Activated CD8-positive, alpha-beta memory T cell treated with anti-CD3 and anti-CD28 coated beads for 36 hours (primary cell): ENCODE measurements at regions not wholly inside any gene's neighbourhood (a gene's known extent, or its start where the extent isn't known, plus 50 kb on each side); places are given as distances from the start of the nearest gene placed in this dataset.
"Not testable (repeated sequence)": the region's sequence is repeated elsewhere in the genome, so short reads cannot be mapped to it uniquely, and the experiment has no call there.

ENCODE experiments used
- CTCF ChIA-PET: fragments of 350-600 bp; sonication (Branson Sonifier 250); formaldehyde crosslinking; loops from one replicate; lab custom pipeline; 2021; ENCODE audit warnings: antibody characterized with exemption; lab: Charles Lee
- POLR2A ChIA-PET: fragments of 350-600 bp; sonication (Branson Sonifier 250); formaldehyde crosslinking; loops from one replicate; lab custom pipeline; 2021; ENCODE audit warnings: antibody characterized with exemption; lab: Charles Lee

DNA sequence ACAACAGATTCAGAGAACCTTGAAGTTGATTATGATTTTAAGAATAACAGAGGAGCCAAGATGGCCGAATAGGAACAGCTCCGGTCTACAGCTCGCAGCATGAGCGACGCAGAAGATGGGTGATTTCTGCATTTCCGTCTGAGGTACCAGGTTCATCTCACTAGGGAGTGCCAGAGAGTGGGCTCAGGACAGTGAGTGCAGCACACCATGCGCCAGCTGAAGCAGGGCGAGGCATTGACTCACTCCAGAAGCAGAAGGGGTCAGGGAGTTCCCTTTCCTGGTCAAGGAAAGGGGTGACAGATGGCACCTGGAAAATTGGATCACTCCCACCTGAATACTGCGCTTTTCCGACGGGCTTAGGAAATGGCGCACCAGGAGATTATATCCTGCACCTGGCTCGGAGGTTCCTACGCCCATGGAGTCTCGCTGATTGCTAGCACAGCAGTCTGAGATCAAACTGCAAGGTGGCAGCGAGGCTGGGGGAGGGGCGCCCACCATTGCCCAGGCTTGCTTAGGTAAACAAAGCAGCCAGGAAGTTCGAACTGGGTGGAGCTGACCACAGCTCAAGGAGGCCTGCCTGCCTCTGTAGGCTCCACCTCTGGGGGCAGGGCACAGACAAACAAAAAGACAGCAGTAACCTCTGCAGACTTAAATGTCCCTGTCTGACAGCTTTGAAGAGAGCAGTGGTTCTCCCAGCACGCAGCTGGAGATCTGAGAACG, 670.2 kb downstream of the XIRP2 start:
- CTCF ChIA-PET, POLR2A ChIA-PET: not testable (repeated sequence)

DNA sequence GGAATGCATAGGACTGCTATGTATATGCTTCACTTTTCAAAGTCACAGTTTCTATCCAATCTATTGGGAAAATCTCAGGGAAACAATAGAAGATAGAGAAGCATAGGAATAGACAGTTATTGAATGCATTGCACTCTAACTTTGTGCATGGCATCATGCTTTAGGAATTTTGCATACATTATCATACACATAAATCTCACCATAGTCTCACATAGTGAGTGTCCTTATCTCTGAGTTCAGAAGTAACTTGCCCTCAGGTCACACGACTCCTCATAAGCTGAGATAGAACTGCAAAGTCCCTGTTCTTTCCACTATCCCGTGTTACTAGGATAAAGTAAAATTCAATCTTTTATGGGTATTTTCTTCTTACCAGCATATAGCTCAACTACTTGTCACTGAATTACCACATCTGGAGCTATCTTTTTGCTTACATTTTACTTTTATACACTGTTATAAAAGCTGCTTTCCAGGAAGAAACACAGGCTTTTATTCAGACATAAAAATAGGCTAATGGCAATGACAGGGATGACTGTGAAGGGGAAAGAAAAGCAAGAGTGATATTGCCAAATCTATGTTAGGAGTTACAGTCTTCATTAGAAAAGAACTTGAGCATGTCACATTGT, 666.9 kb downstream of the XIRP2 start:
- ChIA-PET CTCF (no interaction called here), POLR2A (no interaction called here)

DNA sequence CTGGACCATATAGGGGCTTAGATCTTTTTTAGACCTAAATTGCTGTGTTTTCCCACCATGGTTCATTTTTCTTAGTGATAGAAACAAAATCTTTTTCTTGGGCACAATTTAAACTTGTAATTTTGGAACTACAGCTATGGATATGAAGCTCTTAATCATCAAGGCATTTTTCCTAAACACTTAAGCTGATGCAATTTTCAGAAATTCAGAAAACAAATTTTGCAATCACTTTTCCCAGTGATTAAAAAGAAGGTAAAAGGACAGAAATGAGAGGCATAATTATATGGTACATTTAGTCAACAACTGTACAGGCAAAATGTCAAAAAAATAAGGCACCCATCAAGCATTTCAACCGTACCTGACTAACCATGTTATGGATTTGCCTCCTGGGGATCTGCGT, 665.4 kb downstream of the XIRP2 start:
- ChIA-PET CTCF (no interaction called here), POLR2A (no interaction called here)

DNA sequence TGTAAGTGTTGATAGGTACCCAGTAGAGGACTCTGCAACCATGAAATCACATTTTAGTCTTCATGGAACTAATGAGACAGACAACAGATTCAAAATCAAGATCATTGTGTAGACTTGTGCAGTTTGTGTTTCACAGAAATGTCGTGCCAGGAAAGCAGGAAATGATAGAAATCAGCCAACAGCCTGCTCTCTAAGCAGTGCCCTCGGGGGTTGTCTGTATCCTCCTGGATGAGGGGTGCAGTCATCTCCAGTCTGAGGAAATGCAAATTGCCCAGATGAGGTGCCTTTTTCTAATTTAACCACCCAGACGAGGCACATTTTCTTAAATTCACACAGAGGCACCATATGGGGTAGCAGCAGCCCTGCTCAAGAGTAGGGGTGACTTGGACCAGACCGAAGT, 663.1 kb downstream of the XIRP2 start:
- POLR2A ChIA-PET, result no interaction called here
- CTCF ChIA-PET, result no interaction called here

DNA sequence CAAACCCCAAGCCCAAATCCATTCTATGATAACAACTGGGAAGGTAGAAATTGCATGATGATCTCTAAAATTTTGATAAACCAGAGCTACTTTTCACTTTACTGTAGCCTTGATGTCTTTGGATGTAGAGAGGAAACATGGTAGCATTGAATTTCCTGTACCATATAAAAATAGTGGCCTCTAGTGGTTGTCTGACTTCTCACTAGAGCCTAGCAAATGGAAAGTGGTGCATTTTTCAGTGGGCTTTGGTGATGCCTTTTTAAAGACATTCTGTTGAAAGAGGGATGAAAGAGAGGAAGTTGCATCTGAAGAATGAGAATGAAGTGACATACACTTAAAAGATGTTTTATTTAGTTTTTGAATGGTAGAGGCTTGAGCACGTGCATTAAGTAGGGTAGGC, 662.2 kb downstream of the XIRP2 start:
- ChIA-PET CTCF (no interaction called here), POLR2A (no interaction called here)

DNA sequence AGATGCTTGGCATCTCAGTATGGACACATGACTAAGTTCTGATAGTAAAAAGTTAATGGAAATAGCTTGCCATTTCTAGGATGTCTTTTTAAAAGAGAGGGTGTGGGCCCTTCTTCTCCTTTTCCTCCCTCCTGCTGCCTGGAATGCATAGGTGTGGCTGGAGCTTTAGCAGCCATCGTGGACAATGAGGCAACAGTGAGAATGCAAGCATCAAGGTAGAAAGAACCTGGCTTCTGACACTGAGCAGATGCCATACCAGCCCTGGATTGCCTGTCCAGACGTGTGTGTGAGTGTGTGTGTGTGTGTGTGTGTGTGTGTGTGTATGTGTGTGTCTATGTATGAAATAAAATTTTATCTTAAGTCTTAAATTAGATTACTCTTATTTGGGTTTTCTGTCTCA, 660.1 kb downstream of the XIRP2 start:
- POLR2A ChIA-PET, result no interaction called here
- CTCF ChIA-PET, result no interaction called here

DNA sequence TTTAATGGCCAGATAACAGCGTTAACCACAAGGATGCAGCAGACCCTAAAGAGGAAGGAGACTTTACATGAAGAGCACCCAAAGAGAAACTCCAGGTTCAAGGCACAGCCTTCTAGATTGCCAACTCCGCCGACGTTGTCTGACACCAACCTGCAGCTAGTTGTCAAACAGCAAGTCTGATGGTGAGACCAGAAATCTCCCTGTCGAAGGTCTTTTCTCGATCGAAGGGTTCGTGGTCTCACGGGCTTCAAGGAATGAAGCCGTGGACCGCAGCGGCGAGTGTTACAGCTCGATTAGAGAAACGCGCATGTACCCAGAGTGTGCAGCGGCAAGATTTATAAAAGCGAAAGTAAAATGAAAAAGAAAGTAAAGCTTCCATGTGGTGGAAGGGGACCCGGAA, 656.3 kb downstream of the XIRP2 start:
- ChIA-PET CTCF (no interaction called here), POLR2A (no interaction called here)

DNA sequence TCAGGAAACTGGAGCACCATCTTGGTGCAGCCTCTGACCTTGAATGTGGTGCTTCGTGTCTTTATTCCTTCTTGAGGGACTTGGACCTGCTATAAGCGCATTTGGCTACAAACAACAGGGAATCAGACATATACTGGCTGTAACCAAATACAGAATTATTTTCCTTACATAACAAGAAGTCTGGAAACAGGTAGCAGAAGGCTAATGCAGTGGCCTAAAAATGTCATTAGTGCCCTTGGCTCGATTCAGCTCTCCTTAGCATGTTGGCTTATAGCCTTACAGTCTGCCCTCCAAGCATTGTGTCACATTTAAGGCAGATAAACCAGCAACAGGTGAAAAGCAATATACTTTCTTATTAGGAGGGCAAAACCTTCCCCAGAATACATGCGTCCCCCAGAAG, 655.4 kb downstream of the XIRP2 start:
- POLR2A ChIA-PET, result no interaction called here

DNA sequence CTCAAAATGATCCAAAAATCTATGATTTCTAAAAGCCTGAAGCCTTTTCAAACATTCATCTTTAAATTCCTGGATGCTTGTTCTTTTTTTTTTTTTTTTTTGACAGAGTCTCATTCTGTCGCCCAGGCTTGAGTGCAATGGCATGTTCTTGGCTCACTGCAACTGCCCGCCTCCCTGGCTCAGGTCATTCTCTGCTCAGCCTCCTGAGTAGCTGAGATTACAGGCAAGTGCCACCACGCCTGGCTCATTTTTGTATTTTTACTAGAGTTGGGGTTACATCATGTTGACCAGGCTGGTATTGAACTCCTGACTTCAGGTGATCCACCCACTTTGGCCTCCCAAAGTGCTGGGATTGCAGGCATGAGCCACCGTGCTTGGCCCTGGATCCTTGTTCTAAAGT, 649.5 kb downstream of the XIRP2 start:
- ChIA-PET CTCF (no interaction called here), POLR2A (no interaction called here)

More for the DNA sequence above, 655.4 kb downstream of the XIRP2 start:
- CTCF ChIA-PET, result no interaction called here

DNA sequence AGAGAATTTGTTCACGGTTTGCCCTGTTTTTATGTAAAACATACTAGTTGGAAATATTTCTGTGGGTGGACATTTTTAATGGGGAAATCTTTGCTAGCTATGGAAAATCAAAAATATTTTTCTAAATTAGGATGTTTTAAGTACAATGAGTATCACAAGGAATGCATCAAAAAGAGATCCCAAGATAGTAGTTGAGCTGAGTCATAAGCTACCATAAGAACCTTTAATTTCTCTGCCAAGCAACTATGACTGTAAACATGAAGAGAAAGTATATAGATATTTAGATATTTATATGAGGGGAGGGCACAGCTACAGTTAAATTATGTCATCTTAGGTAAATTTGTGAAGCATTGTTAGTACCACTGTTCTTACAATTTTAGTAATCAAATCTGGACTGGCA, 646.2 kb downstream of the XIRP2 start:
- ChIA-PET CTCF (no interaction called here), POLR2A (no interaction called here)

DNA sequence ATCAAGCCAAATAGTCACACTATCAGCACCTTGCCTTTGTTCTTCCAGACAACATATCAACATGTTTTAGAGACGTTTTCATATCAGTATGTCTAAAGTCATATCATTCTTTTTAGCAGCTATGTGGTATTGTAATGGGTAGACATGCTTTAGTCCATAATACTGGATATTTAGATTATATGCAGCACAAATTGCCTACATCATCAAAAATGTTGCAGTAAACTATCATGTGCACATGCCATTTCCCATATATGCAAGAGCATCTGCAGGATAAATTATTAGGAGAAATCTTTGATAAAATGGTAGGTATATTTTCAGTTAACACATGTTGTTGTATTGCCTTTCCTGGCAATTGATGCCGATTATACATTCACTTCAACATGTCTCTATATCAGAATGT, 636.5 kb downstream of the XIRP2 start:
- ChIA-PET CTCF (no interaction called here), POLR2A (no interaction called here)

DNA sequence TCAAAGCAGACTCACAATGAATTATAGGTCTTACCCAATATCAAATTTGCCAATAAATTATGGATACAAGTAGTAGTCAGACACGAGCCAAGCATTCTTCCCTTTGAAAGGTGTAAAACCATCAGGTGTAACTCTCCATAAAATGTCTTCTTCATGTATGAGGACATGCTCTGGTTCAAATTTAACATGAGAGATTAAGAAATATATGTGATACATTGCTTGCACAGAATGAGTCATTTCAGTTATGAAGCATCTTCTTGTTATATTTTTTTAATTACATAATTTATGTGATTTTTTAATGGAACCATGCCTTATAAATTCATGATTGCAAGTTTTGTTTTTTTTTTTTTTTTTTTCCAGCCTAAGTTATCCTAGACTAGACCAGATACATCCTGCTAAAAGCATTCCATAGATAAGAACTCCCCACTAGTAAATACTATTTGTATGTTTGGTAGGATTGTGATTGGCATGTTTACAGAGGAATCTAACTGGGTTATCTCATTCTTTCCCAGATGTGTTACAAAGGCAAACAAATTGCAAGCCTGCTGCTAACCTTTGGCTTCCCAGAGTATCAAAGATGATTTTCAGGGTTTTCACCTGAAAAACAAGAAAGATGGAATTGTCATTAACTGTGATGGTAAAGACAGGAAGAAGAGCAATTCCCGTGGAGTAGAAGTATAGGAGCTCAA, 621.9 kb downstream of the XIRP2 start:
- ChIA-PET POLR2A (no interaction called here), CTCF (no interaction called here)

DNA sequence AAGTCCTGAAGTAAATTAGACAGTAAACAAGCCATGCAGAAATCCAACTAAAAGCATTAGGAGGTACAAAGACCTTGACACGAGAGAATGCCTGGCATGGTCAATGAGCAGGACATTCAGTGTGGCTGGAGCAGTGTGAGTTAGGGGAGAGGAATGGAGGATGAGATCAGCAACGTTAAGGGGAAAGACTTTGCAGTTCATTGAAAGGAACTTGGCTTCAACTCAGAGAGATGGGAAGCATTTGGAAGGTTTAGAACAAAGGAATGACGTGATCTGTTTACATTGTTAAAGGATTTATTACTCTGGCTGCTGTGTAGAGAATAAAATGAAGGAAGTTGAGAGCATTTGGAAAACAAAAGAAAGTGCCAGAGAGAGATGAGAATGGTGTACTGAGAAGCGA, 621.3 kb downstream of the XIRP2 start:
- POLR2A ChIA-PET, result no interaction called here
- CTCF ChIA-PET, result no interaction called here

DNA sequence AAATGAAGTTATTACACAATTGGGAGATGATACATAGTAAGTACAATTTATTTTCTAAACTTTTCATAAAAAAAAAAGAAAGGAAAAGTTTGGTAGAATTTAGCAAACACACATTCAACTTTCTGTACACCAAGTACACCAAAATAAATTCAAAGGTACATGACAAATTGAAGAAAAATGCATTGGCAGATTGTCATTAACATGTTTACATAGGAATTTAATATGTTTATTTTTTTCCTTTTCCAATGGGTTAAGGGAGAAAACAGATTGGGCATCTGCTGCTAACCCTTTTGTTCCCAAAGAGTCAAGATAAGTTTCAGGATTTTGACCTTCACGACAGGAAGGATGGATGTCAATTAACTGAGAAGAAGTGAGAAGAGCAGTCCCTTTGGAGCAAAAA, 620.4 kb downstream of the XIRP2 start:
- CTCF ChIA-PET, result no interaction called here
- POLR2A ChIA-PET, result no interaction called here

DNA sequence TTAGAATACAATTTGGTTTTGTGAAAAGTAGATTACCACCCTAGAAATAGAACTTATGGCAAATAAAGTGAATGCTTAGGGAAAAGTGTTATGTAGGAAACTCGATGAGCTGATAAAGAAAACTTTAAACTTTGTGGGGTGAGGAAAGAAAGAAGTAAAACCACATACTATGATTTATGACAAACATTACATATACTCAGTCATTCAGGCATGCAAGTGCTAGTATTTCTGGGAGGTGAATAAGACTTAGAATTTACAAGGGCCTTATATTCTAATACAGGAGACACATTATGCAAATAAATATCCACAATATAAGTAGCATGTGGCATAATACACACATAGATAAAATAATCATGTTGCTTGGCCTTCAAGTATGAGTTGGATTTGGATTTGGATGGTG, 618.1 kb downstream of the XIRP2 start:
- CTCF ChIA-PET, result no interaction called here
- POLR2A ChIA-PET, result no interaction called here

DNA sequence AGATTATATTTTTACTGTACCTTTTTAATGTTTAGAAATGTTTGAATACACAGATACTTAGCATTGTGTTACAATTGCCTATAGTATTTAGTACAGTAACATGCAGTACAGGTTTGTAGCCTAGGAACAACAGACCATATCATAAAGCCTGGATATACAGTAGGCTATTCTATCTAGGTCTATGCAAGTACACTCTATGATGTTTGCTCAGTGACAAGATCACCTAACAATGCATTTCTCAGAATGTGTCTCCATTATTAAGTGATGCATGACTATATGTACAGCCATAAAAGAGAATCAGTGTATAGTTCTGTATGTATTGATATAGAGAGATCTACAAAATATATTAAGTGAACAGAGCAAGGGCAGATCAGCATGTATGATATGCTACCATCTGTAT, 616.4 kb downstream of the XIRP2 start:
- POLR2A ChIA-PET, result no interaction called here
- CTCF ChIA-PET, result no interaction called here

DNA sequence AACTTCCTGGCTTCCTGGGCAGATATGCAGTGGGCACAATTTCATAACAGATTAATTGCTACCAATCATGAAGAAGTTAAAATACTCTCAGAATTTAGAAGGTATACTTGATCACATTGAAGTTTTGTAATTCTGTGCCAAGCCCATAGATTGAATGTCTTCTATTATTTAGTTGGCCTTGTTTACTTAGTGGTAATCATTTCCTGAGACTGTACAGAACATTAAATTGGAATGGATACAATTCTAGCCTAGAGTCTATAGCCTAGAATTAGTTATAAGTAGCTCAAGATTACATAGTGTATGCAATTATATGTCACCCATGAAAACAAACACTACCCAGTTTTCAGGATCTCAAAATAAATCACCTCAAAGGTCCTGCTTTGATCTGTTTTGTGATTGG, 615.8 kb downstream of the XIRP2 start:
- CTCF ChIA-PET, result no interaction called here
- POLR2A ChIA-PET, result no interaction called here

DNA sequence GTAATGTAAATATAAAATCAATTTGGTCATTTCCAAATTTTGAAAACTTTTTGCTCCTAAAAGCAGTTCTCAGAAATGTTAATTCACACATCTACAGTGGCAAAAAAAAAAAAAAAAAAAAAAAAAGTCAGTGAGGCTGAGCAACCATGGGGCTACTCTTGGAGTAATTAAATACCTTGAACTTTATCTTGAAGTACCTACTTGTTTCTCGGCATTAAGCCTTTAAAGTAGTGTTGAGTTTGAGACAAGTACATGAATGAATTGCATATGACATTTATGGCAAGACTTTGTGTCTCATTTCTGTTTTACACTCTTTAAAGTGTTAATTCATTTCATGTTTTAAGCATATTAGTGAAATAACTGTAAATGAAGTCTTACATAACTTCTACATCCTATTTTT, 613.3 kb downstream of the XIRP2 start:
- CTCF ChIA-PET, result no interaction called here
- POLR2A ChIA-PET, result no interaction called here

DNA sequence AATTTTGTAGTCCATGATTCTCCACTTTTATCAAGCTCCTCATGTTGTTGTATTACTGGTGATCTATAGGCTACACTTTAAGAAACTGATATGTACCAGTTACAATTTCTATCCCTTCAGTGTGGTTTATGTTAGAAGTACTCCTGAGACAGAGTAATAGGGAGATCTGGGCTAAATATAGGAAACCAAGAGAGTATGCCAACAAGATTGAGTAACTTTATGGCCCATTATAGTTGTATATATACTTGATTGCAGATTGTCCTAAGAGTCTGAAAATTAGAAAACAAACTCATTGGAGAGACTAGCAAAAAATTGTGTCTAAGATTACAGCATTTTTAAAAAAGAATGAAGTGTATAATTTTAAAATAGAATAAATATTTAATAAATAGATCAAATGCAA, 605.6 kb downstream of the XIRP2 start:
- ChIA-PET POLR2A (no interaction called here), CTCF (no interaction called here)

DNA sequence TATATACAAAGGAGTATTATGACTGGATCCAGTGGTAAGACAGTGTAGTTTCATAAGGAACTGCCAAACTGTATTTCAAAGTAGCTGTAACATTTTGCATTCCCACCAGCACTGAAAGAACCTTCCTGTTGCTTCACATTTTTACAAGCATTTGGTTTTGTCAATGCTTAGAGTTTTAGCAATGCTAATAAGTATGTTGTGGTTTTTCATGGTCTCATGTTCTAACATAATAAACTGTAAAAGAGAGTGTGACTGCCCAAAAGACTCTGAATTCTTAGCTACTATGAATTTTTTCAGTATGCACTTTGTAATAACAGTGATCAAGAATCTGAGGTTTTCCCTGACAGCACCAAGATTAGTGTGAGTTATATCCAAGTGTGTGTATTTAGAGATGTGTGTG, 604.2 kb downstream of the XIRP2 start:
- POLR2A ChIA-PET, result no interaction called here
- CTCF ChIA-PET, result no interaction called here

DNA sequence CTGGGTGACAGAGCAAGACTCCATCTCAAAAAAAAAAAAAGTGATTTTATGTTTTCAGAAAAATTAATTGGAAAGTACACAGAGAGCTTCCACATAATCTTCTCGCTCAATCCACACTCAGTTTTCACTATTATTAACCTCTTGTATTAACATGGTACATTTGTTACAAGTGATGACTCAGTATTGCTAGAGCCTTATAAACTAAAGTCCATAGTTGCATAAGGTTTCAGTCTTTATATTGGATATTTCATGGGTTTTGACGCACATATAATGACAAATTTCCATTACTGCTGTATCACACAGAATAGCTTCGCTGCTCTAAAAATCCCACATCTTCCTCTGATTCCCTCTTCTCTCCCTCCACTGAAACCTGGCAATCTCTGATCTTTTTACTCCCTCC, 603.5 kb downstream of the XIRP2 start:
- POLR2A ChIA-PET, result no interaction called here
- CTCF ChIA-PET, result no interaction called here
